A673 (cell line): ENCODE measurements at regions not wholly inside any gene's neighbourhood (a gene's known extent, or its start where the extent isn't known, plus 50 kb on each side); places are given as distances from the start of the nearest gene placed in this dataset.

Experiments
- BruUV-seq: library from RNA; stranded (reverse); fragments of 400-500 nt; replicated peaks from 2 replicates; lab custom pipeline; 2021; lab: Mats Ljungman, UMichigan
- CTCF ChIA-PET: fragments of 300-600 bp; sonication (Branson Sonifier 250); formaldehyde crosslinking; loops from one replicate; lab custom pipeline; 2022; ENCODE audit warnings: antibody characterized with exemption; lab: Charles Lee
- POLR2A ChIA-PET: fragments of 300-600 bp; sonication (Branson Sonifier 250); formaldehyde crosslinking; loops from one replicate; lab custom pipeline; 2022; ENCODE audit warnings: antibody characterized with exemption; ENCODE audit not compliant: low non-redundant PET; lab: Charles Lee
- DNase-seq: peaks from one replicate; pipeline ENCODE4 v3.0.0-alpha.2; 2015; ENCODE audit warnings: low spot score
- H3K27ac ChIP-seq: fragments of 200-600 bp; sonication (generic); 2 replicates; pipeline ENCODE4 v1.5.1; 2016; ENCODE audit warnings: mixed run types, low read depth, mild to moderate bottlenecking, mixed read lengths, antibody characterized with exemption, low read length; ENCODE audit not compliant: poor library complexity, severe bottlenecking
- H3K27me3 ChIP-seq: fragments of 200-600 bp; sonication (generic); replicated peaks from 2 replicates; pipeline ENCODE4 v1.6.1; 2017; ENCODE audit warnings: mixed run types, low read depth, mild to moderate bottlenecking, mixed read lengths, antibody characterized with exemption, low read length; ENCODE audit not compliant: insufficient read depth, poor library complexity
- H3K36me3 ChIP-seq: fragments of 200-600 bp; sonication (generic); 2 replicates; pipeline ENCODE4 v1.6.1; 2016; ENCODE audit warnings: mixed run types, mild to moderate bottlenecking, mixed read lengths, antibody characterized with exemption, low read length; ENCODE audit not compliant: insufficient read depth, poor library complexity, severe bottlenecking
- H3K4me1 ChIP-seq: fragments of 200-600 bp; sonication (generic); 2 replicates; pipeline ENCODE4 v1.6.1; 2017; ENCODE audit warnings: mixed run types, mild to moderate bottlenecking, mixed read lengths, antibody characterized with exemption, low read length; ENCODE audit not compliant: insufficient read depth, poor library complexity, severe bottlenecking
- H3K4me3 ChIP-seq: fragments of 200-600 bp; sonication (generic); 2 replicates; pipeline ENCODE4 v1.5.1; 2016; ENCODE audit warnings: low read depth, mixed run types, mild to moderate bottlenecking, mixed read lengths, low read length; ENCODE audit not compliant: poor library complexity, severe bottlenecking
- H3K9me3 ChIP-seq: fragments of 200-600 bp; sonication (generic); 2 replicates; pipeline ENCODE4 v1.6.1; 2016; ENCODE audit warnings: mixed run types, low read depth, mild to moderate bottlenecking, mixed read lengths, antibody characterized with exemption, low read length; ENCODE audit not compliant: poor library complexity, severe bottlenecking
- CTCF ChIP-seq: fragments of 300-800, 200-600 bp; sonication (generic); conservative IDR thresholded peaks from 2 replicates; pipeline ENCODE4 v1.5.1; 2017; ENCODE audit warnings: low read depth, mild to moderate bottlenecking, antibody characterized with exemption, low read length, moderate library complexity, mixed read lengths
- EZH2 ChIP-seq: fragments of 200-600 bp; sonication (generic); IDR thresholded peaks from 2 replicates; pipeline ENCODE4 v1.6.1; 2017; ENCODE audit warnings: borderline replicate concordance, low read depth, mild to moderate bottlenecking, mixed read lengths, antibody characterized with exemption, low read length; ENCODE audit not compliant: poor library complexity, severe bottlenecking
- intact Hi-C: fragments of 100-400 bp; cut with micrococcal nuclease; formaldehyde crosslinking; loops from one replicate; pipeline ENCODE4 v1.10.0; 2022; ENCODE audit not compliant: unreplicated experiment

- no peak overlapping the region for H3K4me3 ChIP-seq
- H3K4me1 ChIP-seq = no peaks in the 10 kb centered on the region
- peak; percentile 28 for DNase-seq
- intact Hi-C loops = no loop called here
- H3K9me3 ChIP-seq = no peaks in the 10 kb centered on the region
- H3K27me3 ChIP-seq = no peaks in the 10 kb centered on the region
- no peaks in the 10 kb centered on the region for H3K36me3 ChIP-seq
- no TSS peak for BruUV-seq
- no peak for TF ChIP-seq EZH2
- TF ChIP-seq CTCF = peak; percentile 54
- no peak overlapping the region for H3K27ac ChIP-seq
- POLR2A ChIA-PET = no interaction called here
- CTCF ChIA-PET = no interaction called here
Measured at GRCh38 chr6:33967966-33968724, 164.3 kb upstream of the MLN start.

DNA sequence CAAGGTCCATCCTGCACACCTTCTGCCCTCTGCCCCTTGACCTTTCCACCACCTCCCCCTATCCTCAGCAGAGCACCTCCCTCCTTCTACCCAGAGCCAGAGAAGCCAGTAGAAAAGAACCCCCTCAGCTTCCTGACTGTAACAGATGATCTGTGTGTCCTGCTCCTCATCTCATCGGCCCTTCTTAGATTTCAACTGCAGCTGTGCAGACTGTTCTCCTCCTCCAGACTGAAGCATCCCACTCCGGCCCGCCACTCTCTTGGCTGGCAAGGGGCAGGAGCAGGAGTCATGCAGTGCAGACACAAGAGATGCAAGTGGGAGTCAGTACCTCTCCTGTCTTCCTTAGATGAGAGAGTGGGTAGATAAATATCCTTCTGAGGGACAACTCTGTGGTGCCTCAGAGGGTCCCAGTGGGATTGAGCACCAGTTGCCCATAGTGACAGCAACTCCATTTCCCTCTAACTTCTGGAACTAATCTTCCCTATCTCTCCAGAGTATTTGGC, 163.5 kb upstream of the MLN start:
- BruUV-seq = no TSS peak
- Histone ChIP-seq H3K27ac (no peak overlapping the region), H3K9me3 (no peaks in the 10 kb centered on the region), H3K4me1 (no peaks in the 10 kb centered on the region), H3K27me3 (no peaks in the 10 kb centered on the region), H3K4me3 (no peak overlapping the region), H3K36me3 (no peaks in the 10 kb centered on the region)
- intact Hi-C loops = no loop called here
- POLR2A ChIA-PET = no interaction called here
- TF ChIP-seq EZH2 (no peak), CTCF (no peak)
- DNase-seq = no peak
- CTCF ChIA-PET = no interaction called here

DNA sequence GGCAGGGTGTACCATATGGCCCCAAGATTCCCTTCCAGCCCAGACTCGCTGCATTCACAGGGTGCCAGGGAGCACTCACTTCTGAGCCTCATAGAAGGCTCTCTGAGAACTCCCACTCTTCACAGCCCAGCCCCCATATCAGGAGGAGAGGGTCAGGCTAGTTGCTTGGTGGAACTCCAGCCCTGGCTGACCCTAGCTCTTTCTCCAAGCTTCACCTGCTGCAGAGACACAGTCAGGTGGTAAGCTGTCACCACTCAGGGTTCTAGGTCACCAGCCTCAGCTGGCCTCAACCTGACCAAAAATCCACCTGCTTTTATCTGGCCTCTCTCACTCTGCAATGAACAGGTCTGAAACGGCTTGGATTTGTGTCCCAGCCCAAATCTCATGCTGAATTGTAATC, 162.7 kb upstream of the MLN start:
- TF ChIP-seq CTCF (no peak), EZH2 (no peak)
- Histone ChIP-seq H3K4me3 (no peak overlapping the region), H3K27ac (no peak overlapping the region), H3K9me3 (no peaks in the 10 kb centered on the region), H3K36me3 (no peaks in the 10 kb centered on the region), H3K27me3 (no peaks in the 10 kb centered on the region), H3K4me1 (no peaks in the 10 kb centered on the region)
- ChIA-PET CTCF (no interaction called here), POLR2A (no interaction called here)
- no peak for DNase-seq
- intact Hi-C loops = no loop called here
- BruUV-seq = no TSS peak
